Tibial nerve (tissue), 4 donors: ENCODE measurements at regions not wholly inside any gene's neighbourhood (a gene's known extent, or its start where the extent isn't known, plus 50 kb on each side); places are given as distances from the start of the nearest gene placed in this dataset.
"Not testable (repeated sequence)": the region's sequence is repeated elsewhere in the genome, so short reads cannot be mapped to it uniquely, and the experiment has no call there.

ENCODE experiments used
- DNase-seq, 2 donors: peaks; one replicate each; pipeline ENCODE4 v3.0.0-alpha.2; 2019; ENCODE audit warnings: low spot score in 2 of 2
- H3K27ac ChIP-seq, 4 donors: fragments of 200-600 bp; sonication (generic) in 3 of 4; one replicate each; pipeline ENCODE4 v1.5.1; 2017 to 2019; ENCODE audit warnings: mild to moderate bottlenecking in 1 of 4
- H3K27me3 ChIP-seq, 2 donors: fragments of 200-600 bp; sonication (generic) in 1 of 2; one replicate each; pipeline versions ENCODE4 v1.5.1 to v1.6.0; 2017 to 2019
- H3K36me3 ChIP-seq, 3 donors: fragments of 200-600 bp; sonication (generic); one replicate each; pipeline ENCODE4 v1.5.1; 2018 to 2019
- H3K4me1 ChIP-seq, 4 donors: fragments of 200-600 bp; sonication (generic) in 3 of 4; one replicate each; pipeline ENCODE4 v1.5.1; 2017 to 2019
- H3K4me3 ChIP-seq, 4 donors: fragments of 200-600 bp; sonication (generic) in 3 of 4; one replicate each; pipeline ENCODE4 v1.5.1; 2017 to 2019; ENCODE audit warnings: mild to moderate bottlenecking in 1 of 4, moderate library complexity in 1 of 4
- H3K9me3 ChIP-seq, 4 donors: fragments of 200-600 bp; sonication (generic) in 3 of 4; one replicate each; pipeline ENCODE4 v1.5.1; 2017 to 2019
- CTCF ChIP-seq, 5 experiments: fragments of 200-600 bp in 3 of 5; fragments of 450-650 bp in 2 of 5; sonication (generic) in 3 of 5; IDR thresholded peaks; one replicate each; pipeline ENCODE4 v1.5.1; 2016 to 2019; ENCODE audit warnings: antibody characterized with exemption in 5 of 5, mild to moderate bottlenecking in 3 of 5, moderate library complexity in 2 of 5
- EP300 ChIP-seq, 2 donors: sonication (generic); formaldehyde crosslinking; IDR thresholded peaks; one replicate each; pipeline ENCODE4 v1.6.1; 2017; ENCODE audit warnings: antibody characterized with exemption in 2 of 2, mild to moderate bottlenecking in 1 of 2
- POLR2A ChIP-seq, 2 donors: fragments of 450-650 bp; IDR thresholded peaks; one replicate each; pipeline ENCODE4 v1.6.1; 2017; ENCODE audit warnings: antibody characterized with exemption in 2 of 2, mild to moderate bottlenecking in 2 of 2, moderate library complexity in 2 of 2
- WGBS, 2 donors: methylation state at CpG; one replicate each; pipeline ENCODE4 v1.1.5; 2018; 5-methylcytosine and 5-hydroxymethylcytosine counted together

- H3K9me3 ChIP-seq: peaks cover 0 to 9% (median 0%) of the 10 kb centered on the region in 4 donors
- no peak for DNase-seq
- H3K4me3 ChIP-seq: no peak overlapping the region
- H3K36me3 ChIP-seq: no peaks in the 10 kb centered on the region
- WGBS, 2 donors: 71 to 88% methylated on average over 3 of the region's 3 CpGs
- no peaks in the 10 kb centered on the region for H3K27me3 ChIP-seq
- no peaks in the 10 kb centered on the region for H3K4me1 ChIP-seq
- H3K27ac ChIP-seq: no peak overlapping the region
- TF ChIP-seq POLR2A (IDR thresholded peaks at IDR 0.05) (no peak), CTCF (IDR thresholded peaks at IDR 0.05) (no peak)
These were observed 92.6 kb upstream of the GDNF start for GRCh38 chr5:37932450-37932849.

- WGBS, 2 donors: 88 to 95% methylated on average over 2 of the region's 2 CpGs
- H3K27ac ChIP-seq: no peak overlapping the region
- DNase-seq: no peak
- no peaks in the 10 kb centered on the region for H3K4me1 ChIP-seq
- H3K4me3 ChIP-seq: no peak overlapping the region
- TF ChIP-seq CTCF (IDR thresholded peaks at IDR 0.05) (no peak), EP300 (IDR thresholded peaks at IDR 0.05) (no peak), POLR2A (IDR thresholded peaks at IDR 0.05) (no peak)
- H3K9me3 ChIP-seq: peaks cover 0 to 3% (median 0%) of the 10 kb centered on the region in 4 donors
- no peaks in the 10 kb centered on the region for H3K27me3 ChIP-seq
- no peaks in the 10 kb centered on the region for H3K36me3 ChIP-seq
These were observed 91.7 kb upstream of the GDNF start for GRCh38 chr5:37931541-37931940.

GRCh38 chr5:37930350-37930749 lies 90.5 kb upstream of the GDNF start:
- no peak overlapping the region for H3K27ac ChIP-seq
- no peaks in the 10 kb centered on the region for H3K36me3 ChIP-seq
- WGBS, 2 donors: 93 to 97% methylated on average over 2 of the region's 2 CpGs
- no peak overlapping the region for H3K4me3 ChIP-seq
- no peak for TF ChIP-seq CTCF (IDR thresholded peaks at IDR 0.05)
- TF ChIP-seq POLR2A (IDR thresholded peaks at IDR 0.05): no peak
- no peak for TF ChIP-seq EP300 (IDR thresholded peaks at IDR 0.05)
- DNase-seq: no peak
- no peaks in the 10 kb centered on the region for H3K4me1 ChIP-seq
- H3K9me3 ChIP-seq: no peaks in the 10 kb centered on the region
- no peaks in the 10 kb centered on the region for H3K27me3 ChIP-seq

GRCh38 chr5:37929791-37930190 lies 90.0 kb upstream of the GDNF start:
- DNase-seq: no peak
- Histone ChIP-seq H3K36me3 (no peaks in the 10 kb centered on the region), H3K27ac (no peak overlapping the region), H3K4me3 (no peak overlapping the region), H3K27me3 (no peaks in the 10 kb centered on the region), H3K9me3 (no peaks in the 10 kb centered on the region), H3K4me1 (no peaks in the 10 kb centered on the region)
- WGBS, 2 donors: 82 to 91% methylated on average over 4 to 6 of the region's 6 CpGs
- TF ChIP-seq CTCF (IDR thresholded peaks at IDR 0.05) (no peak), POLR2A (IDR thresholded peaks at IDR 0.05) (no peak)

- not testable (repeated sequence) for H3K27me3 ChIP-seq, H3K36me3 ChIP-seq, H3K27ac ChIP-seq, H3K4me3 ChIP-seq, H3K4me1 ChIP-seq, H3K9me3 ChIP-seq, DNase-seq
- WGBS, 2 donors: 73 to 77% methylated on average over 4 of the region's 4 CpGs
These were observed 87.9 kb upstream of the GDNF start for GRCh38 chr5:37927753-37928152.

- WGBS, 2 donors: 82 to 91% methylated on average over 1 to 2 of the region's 2 CpGs
- Histone ChIP-seq H3K27ac (no peak overlapping the region), H3K4me3 (no peak overlapping the region), H3K9me3 (peaks cover 0 to under 1% (median 0%) of the 10 kb centered on the region in 4 donors), H3K36me3 (no peaks in the 10 kb centered on the region), H3K27me3 (no peaks in the 10 kb centered on the region), H3K4me1 (no peaks in the 10 kb centered on the region)
- no peak for DNase-seq
- TF ChIP-seq CTCF (IDR thresholded peaks at IDR 0.05): no peak
- no peak for TF ChIP-seq EP300 (IDR thresholded peaks at IDR 0.05)
- TF ChIP-seq POLR2A (IDR thresholded peaks at IDR 0.05): no peak
These were observed 86.9 kb upstream of the GDNF start for GRCh38 chr5:37926732-37927131.
